ENCODE measurements at regions not wholly inside any gene's neighbourhood (a gene's known extent, or its start where the extent isn't known, plus 50 kb on each side); places are given as distances from the start of the nearest gene placed in this dataset.

DNA sequence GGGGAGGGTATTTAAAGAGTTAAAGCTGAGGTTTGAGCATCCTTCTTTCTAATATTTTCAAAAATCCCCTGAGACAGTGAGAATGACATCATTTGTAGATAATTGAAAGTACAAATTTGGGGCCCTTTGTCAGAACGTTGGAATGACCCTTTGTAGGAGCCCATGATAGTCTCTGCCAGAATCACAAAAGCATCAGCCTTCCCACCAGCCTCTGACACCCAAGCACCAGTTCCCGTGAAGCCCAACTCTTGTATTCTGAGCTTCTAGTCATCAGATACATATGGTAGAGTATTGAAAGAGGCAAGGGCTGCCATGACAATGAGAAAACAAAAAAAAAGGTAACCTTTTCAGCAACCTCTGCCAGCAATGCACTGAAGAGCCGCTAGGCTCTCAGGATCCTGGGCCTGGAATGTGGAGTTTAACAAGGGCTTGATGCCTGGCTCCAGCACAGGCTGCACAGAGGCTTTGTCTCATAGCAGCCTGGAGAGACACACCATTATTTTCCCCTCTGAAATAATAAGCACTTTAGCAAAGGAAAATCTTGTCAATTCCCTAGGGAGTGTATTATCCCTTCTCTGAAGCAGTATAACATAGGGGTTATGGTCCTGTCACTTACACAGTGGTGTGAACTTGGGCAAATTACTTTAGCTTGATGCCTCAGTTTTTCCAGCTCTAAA lies 114.4 kb downstream of the ZNF608 start:
- Histone ChIP-seq H4K20me1 (replicated peaks in 1 of 2; ENCODE audit: control insufficient read depth in 1 of 2, insufficient read depth in 2 of 2, low read length in 2 of 2) (no peaks in the 10 kb centered on the region), H3K56ac (replicated peaks; ENCODE audit: insufficient read length, low read depth, low read length) (no peak overlapping the region), H2BK120ac (replicated peaks; ENCODE audit: low read depth, low read length) (no peak overlapping the region), H4K5ac (ENCODE audit: insufficient read length, low read depth, low read length) (no peak overlapping the region), H3K23me2 (ENCODE audit: low read depth, low read length) (no peaks in the 10 kb centered on the region), H3K27me3 (replicated peaks in 1 of 4; ENCODE audit: control insufficient read depth in 3 of 4, extremely low read depth in 1 of 4, insufficient read depth in 3 of 4, low read length in 3 of 4) (no peaks in the 10 kb centered on the region), H3K36me3 (ENCODE audit: control insufficient read depth in 2 of 4, insufficient read depth in 4 of 4, low read length in 3 of 4) (peaks cover 0 to 9% (median 4%) of the 10 kb centered on the region in 4 experiments; a peak in 3 of 8 replicates), H2AK5ac (ENCODE audit: low read depth, low read length) (no peak overlapping the region), H3K4ac (replicated peaks; ENCODE audit: insufficient read length, low read depth, low read length) (no peak overlapping the region), H3K23ac (ENCODE audit: insufficient read length) (no peak overlapping the region), H3K79me2 (ENCODE audit: control insufficient read depth in 1 of 2, insufficient read depth in 2 of 2, low read length in 2 of 2) (no peaks in the 10 kb centered on the region), H2BK12ac (ENCODE audit: low read depth, low read length) (no peak overlapping the region), H4K91ac (replicated peaks; ENCODE audit: insufficient read length, low read length) (no peak overlapping the region), H2BK15ac (ENCODE audit: low read length) (no peak overlapping the region), H3K4me2 (ENCODE audit: insufficient read depth in 1 of 2, low read depth in 2 of 2, low read length in 2 of 2) (no peak overlapping the region), H4K8ac (ENCODE audit: extremely low read depth, insufficient read depth, low read length) (no peak overlapping the region), H3K27ac (ENCODE audit: low read depth, low read length) (no peak overlapping the region), H2BK5ac (ENCODE audit: low read depth, low read length) (no peak overlapping the region), H3K9me3 (ENCODE audit: insufficient read depth in 2 of 2, low read depth in 1 of 2, low read length in 1 of 2) (no peaks in the 10 kb centered on the region), H3K14ac (ENCODE audit: insufficient read length) (no peak overlapping the region), H3K4me3 (ENCODE audit: extremely low read depth in 1 of 4, insufficient read depth in 2 of 4, low read depth in 3 of 4, low read length in 4 of 4) (no peak overlapping the region), H3K79me1 (ENCODE audit: low read depth, low read length) (no peaks in the 10 kb centered on the region), H3K9ac (replicated peaks in 1 of 4; ENCODE audit: extremely low read depth in 1 of 4, low read depth in 3 of 4, low read length in 3 of 4) (no peak overlapping the region), H3K4me1 (replicated peaks in 1 of 4; ENCODE audit: control insufficient read depth in 3 of 4, insufficient read depth in 4 of 4, low read length in 3 of 4) (peaks cover 0 to 7% (median 4%) of the 10 kb centered on the region in 4 experiments; a peak in 4 of 7 replicates), H2BK20ac (ENCODE audit: low read length) (no peak overlapping the region), H3K18ac (ENCODE audit: extremely low read depth, low read length) (no peak overlapping the region), H2AFZ (ENCODE audit: low read length) (no peak overlapping the region)
- FAIRE-seq (no peak), DNase-seq (ENCODE audit: low read depth in 1 of 2, low spot score in 2 of 2) (no peak)
- ChIA-PET POLR2A (ENCODE audit: partially characterized antibody) (no interaction called here), CTCF (ENCODE audit: partially characterized antibody) (interaction anchor here (0.6 to 0.8 kb wide), 2 partner anchors 625 to 961 kb away, joined by 3 to 5 read pairs; no protein-coding TSS in a partner anchor)
- 88% methylated on average over 3 of the region's 3 CpGs; no CpG with 5 or more reads in 1 of the 2 experiments for WGBS, 2 experiments (ENCODE audit: extremely low coverage in 1 of 2, insufficient coverage in 1 of 2, insufficient read length in 1 of 2, insufficient replicate concordance in 2 of 2, low coverage in 1 of 2, low lambda C conversion rate in 2 of 2, missing lambda C conversion rate in 1 of 2)
- TF ChIP-seq POLR2AphosphoS5 (IDR thresholded peaks at IDR 0.05; ENCODE audit: low read depth, low read length) (no peak), RAD21 (IDR thresholded peaks at IDR 0.05 in 1 of 2, conservative IDR thresholded peaks at IDR 0.05 in 1 of 2; ENCODE audit: low read depth in 2 of 2, low read length in 2 of 2) (peak; percentile 14 to 41; a peak in 2 of 4 replicates), TEAD4 (IDR thresholded peaks at IDR 0.05; ENCODE audit: low read depth, low read length) (peak; percentile 77), CTBP2 (IDR thresholded peaks at IDR 0.05; ENCODE audit: borderline replicate concordance, insufficient read depth, insufficient read length, low read length) (no peak), PHF8 (conservative IDR thresholded peaks at IDR 0.05; ENCODE audit: low read depth, low read length) (no peak), TCF12 (IDR thresholded peaks at IDR 0.05; ENCODE audit: low read depth, low read length) (no peak), POU5F1 (IDR thresholded peaks at IDR 0.05; ENCODE audit: low read depth, low read length) (no peak)
- TF ChIP-seq, protein P1, sequence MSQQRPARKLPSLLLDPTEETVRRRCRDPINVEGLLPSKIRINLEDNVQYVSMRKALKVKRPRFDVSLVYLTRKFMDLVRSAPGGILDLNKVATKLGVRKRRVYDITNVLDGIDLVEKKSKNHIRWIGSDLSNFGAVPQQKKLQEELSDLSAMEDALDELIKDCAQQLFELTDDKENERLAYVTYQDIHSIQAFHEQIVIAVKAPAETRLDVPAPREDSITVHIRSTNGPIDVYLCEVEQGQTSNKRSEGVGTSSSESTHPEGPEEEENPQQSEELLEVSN (IDR thresholded peaks at IDR 0.05), result no peak

Data from H1 (cell line).